ENCODE measurements at regions not wholly inside any gene's neighbourhood (a gene's known extent, or its start where the extent isn't known, plus 50 kb on each side); places are given as distances from the start of the nearest gene placed in this dataset.

- TF ChIP-seq CTCF (IDR thresholded peaks at IDR 0.05) = no peak
- TF ChIP-seq POLR2A (IDR thresholded peaks at IDR 0.05) = no peak
- TF ChIP-seq EP300 (IDR thresholded peaks at IDR 0.05) = no peak
Observed at GRCh38 chr21:23307065-23307464, 2300.2 kb downstream of the MRPL39 start.
